Right renal pelvis (tissue), 4 donors: ENCODE measurements at regions not wholly inside any gene's neighbourhood (a gene's known extent, or its start where the extent isn't known, plus 50 kb on each side); places are given as distances from the start of the nearest gene placed in this dataset.
"Not testable (repeated sequence)": the region's sequence is repeated elsewhere in the genome, so short reads cannot be mapped to it uniquely, and the experiment has no call there.

ENCODE experiments used
- DNase-seq, 4 donors: peaks; one replicate each; pipeline ENCODE4 v3.0.0-alpha.2; 2013; ENCODE audit warnings: low read depth in 4 of 4, low spot score in 3 of 4, missing footprints in 1 of 4

DNA sequence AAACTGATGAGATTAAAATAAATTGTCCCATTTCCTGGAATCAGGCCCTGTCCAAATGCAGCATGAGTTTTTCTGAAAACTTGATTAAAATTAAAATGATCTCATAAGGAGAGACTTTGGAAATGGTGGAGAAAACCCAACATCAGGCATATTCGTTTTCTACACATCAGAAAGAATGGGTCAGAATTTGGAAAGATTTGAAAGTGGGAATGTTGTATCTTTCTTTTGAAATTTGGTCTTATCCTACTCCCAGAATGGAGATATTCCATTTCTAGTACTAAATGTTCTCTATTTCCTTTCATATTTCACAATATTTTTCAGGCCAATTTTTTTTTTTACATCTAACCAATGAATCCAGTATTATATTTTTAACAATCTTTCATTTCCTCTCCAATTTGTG is 223.9 kb upstream of the RXFP2 start:
- DNase-seq: no peak

DNA sequence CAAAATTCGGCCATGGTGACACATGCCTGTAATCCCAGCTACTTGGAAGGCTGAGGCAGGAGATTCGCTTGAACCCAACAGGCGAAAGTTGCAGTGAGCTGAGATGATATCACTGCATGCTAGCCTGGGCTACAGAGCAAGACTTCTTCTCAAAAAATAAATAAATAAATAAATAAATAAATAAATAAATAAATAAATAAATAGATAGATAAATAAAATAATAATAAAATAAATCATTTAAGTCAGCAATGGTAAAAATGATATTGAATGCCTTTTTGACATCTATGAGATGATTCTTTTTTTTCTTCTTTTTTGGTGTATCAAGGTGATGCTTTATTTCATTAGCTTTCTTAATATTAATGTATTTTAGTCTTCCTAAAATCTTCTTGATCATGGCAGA is 221.7 kb upstream of the RXFP2 start:
- no peak for DNase-seq

DNA sequence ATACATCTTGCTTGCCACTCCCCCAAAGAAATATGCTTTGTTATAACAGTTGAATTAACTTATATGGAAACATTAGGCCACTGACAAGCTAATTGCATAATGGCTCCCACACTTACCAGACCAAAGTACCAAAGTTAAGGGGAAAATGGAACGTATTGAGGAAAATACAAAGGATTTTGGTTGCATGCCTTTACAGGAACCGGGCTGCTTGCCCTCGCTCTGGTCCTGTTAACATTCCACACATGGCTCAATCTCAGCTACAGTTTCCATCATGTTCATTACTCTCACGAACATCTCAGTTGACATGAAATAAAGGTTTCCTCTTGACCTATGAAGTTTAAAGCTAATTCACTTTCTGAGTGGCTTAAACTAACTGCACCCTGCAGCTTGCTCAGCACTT is 220.7 kb upstream of the RXFP2 start:
- no peak for DNase-seq

DNA sequence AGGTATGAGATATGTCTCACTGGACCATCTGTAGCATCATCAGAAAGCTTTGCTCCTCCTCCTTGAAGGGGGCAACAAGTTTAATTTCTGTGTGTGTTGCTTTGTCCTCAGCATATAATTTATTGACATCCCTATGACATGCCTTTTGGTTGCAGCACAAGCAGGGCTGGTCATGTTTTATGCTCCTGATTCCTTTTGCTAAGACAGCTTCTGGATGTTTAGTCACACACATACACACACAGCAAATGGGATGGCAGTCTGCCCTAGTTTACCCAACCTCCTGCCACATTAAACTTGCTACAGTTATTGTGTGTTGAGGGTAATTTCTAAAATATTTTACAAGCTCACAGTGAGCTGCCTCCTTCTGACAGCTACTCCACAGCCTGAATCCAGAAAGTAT is 217.9 kb upstream of the RXFP2 start:
- DNase-seq: no peak

DNA sequence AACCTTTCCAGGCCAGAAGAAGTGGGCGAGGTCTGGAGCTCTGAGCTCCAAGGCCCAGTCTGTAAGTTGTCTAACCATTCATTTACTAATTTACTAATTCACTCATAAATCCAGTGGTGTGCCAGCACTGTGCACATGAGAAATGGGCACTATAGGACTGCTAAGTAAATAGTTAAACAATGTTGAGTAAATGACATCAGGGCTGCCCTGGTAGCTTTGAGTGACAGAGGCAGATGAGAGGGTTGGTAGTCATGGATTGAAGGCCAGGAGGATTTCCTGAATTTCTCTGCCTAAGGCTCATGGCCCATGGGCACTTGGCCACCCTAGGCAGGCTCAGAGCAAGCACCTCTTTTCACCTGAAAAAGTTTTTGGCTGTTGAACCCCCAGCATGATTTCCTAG is 216.9 kb upstream of the RXFP2 start:
- no peak for DNase-seq

DNA sequence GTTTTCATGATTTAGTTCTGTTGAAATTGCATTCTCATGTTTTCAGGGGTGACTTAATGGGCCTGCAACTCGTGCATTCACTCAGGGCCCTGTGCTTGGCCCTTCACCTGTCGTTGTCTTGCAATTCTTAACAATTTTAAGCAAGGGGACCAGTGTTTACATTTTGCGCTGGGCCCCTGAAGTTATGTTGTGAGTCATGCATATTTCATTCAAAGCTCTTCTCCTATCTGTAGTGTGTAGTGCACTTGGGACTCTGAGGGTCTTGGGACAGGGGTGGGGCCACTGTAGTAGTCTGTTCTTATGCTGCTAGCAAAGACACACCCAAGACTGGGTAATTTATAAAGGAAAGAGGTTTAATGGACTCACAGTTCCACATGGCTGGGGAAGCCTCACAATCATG is 211.2 kb upstream of the RXFP2 start:
- no peak for DNase-seq

DNA sequence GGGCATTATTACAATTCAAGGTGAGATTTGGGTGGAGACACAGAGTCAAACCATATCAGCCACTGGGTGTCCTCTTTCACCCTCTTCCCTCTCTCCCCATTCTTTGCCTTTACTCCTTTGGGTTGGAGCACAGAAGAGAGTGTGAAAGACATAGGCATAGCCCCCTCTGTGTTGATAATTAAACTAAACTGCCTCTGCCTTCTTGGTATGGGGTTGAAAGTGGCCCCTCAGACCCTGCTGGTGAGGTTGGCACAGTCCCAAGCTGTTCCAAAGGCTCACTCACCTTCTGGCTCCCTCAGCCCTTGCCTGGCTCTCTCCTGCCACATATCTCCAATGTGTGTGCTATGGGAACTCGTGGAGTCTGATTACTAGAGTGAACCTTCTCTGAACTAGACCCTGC is 210.6 kb upstream of the RXFP2 start:
- no peak for DNase-seq

DNA sequence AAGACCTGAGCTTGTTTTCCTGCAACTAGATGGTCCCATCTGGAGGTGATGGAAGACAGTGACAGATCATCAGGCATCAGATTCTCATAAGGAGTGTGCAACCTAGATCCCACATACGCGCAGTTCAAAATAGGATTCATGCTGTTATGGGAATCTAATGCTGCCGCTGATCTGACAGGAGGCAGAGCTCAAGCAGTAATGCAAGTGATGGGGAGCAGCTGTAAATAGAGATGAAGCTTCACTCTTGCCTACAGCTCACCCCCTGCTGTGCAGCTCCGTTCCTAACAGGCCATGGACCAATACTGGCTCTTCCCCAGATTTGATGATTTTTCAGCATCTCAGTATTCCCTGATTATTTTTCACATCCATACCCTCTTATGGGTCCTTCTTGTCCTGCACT is 208.4 kb upstream of the RXFP2 start:
- DNase-seq: no peak

DNA sequence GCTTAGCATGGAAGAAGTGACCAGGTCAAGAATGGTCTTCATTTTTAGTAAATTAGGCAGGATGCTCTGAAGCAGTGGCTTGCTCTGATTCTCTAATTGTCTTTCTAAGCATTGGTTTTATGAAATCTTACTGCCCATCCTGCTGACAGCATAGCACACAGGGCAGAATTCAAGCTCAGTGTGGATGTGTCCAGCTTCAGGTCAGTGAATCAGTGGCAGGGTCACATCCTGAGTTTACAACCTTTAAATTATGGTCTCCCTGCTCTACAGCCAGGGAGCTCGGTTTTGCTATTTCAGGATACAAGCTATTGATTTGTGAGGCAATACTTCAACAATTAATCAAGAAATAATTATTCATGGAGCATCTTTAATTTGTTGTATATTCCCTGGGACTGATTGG is 202.3 kb upstream of the RXFP2 start:
- no peak for DNase-seq

DNA sequence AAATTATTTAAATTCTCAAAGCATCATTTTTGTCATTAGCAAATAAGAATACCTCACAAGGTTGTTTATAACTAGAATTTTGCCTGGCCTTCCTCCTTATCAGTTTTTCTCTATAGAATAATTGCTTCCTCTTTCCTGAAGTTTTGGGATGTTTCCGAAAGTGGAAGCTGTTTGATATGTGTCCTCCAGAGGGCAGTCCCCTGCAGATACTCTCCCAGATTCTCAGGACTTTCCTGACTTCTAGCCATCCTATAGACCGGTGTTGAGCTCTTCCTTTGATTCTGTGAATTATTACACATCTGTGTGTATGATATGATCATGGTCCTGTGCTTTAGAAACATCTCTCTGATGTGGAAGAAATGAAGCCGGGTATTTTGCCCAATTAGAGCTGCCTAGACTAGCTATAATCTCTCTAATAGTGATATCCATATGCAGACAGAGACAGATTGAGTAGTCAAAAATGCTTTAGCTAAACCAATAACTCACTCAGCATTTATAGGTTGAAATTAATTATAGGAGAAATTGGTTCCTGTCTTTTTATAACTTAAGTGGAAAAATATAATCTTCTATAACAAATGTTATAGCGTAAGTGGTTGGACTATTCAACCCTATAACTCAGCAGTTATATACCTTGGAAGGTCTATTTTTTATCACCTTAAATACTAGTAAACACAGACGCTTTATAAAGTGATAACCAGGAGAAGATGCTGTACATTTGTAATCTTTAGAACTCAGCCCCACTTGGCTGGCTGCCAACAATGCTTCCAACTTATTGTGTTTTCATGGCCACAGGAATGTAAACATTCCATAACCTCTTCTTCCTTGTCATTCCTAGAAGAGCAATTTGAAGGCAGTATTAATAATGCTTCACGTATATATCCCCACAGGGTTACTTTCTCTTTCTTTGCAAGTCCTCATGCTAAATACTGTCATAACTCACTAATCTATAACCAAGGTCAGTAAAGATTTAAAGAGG is 201.0 kb upstream of the RXFP2 start:
- no peak for DNase-seq

DNA sequence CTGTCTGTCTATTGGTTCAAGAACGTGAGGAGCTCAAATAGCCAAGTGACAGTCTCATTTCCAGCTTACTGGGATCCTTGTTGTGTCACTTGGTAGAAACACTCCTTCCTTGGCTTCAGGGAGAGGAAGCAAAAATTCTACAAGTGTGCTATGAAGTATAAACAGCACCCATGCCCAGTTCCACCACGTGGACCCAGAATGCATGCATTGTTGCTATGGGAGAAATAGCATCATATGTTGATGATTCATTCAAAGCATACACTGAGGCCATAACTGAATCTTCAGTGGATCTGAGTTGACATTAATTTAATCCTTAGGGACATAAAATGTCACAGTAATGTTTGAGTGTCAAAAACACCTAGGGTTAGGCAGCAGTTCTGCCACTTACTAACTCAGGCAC is 199.0 kb upstream of the RXFP2 start:
- DNase-seq: no peak

DNA sequence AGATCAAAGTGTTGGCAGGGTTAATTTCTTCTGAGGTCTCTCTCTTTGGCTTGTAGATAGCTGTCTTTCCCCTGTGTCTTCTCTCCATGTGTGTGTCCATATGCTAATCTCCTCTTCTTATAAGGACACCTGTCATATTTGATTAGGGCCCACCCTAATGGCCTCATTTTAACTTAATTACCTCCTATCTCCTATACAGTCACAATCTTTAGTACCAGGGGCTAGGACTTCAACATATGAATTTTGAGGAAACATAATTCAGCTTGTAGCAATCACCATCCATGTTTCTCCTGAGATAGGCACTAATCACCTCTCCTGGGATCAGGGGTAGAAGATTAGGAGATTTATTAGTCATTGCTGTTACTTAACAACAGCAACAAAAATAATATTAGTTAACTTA is 196.1 kb upstream of the RXFP2 start:
- DNase-seq: no peak

DNA sequence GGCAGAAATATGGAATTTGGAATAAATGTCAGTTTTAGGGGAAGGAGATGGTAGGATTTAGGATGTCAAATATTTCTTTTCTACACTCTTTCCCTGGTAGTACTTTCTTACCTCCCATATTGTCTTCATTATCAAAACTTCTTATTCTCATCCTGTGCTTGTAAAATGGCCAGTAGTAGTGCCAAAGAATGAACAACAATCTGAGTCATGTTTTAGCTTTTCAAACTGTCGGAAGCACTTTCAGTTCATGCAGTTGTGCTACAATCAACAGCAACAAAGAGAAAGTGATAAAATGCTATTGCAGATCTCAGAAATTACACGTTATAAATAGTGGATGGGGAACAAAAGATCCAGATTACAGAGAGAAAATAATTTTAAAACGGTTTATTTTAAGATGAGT is 193.7 kb upstream of the RXFP2 start:
- no peak for DNase-seq

DNA sequence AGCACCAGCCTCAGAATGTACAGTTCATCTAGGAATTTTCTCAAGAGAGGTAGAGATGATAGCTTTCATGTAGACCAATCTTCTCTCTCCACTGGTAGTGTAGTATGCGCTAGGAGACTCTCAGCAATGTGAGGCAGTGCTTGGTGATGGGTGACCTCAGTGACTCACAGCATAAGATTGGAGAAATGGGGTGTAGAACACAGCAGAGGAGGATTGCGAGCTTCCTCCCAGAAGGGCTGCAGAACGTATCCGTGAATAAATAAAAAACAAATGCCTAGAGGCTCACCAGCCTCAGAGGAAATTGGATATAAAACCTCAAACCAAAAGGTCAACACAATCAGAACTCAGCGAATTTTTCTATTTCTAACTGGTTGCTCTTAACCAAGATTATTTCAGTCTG is 182.9 kb upstream of the RXFP2 start:
- no peak for DNase-seq

DNA sequence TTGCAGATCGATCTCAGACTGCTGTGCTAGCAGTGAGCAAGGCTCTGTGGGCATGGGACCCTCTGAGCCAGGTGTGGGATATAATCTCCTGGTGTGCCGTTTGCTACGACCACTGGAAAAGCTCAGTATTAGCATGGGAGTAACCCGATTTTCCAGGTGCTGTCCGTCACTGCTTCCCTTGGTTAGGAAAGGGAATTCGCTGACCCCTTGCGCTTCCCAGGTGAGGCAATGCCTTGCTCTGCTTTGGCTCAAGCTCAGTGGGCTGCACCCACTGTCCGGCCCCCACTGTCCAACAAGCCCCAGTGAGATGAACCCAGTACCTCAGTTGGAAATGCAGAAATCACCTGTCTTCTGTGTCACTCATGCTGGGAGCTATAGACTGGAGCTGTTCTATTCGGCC is 155.1 kb upstream of the RXFP2 start:
- not testable (repeated sequence) for DNase-seq

DNA sequence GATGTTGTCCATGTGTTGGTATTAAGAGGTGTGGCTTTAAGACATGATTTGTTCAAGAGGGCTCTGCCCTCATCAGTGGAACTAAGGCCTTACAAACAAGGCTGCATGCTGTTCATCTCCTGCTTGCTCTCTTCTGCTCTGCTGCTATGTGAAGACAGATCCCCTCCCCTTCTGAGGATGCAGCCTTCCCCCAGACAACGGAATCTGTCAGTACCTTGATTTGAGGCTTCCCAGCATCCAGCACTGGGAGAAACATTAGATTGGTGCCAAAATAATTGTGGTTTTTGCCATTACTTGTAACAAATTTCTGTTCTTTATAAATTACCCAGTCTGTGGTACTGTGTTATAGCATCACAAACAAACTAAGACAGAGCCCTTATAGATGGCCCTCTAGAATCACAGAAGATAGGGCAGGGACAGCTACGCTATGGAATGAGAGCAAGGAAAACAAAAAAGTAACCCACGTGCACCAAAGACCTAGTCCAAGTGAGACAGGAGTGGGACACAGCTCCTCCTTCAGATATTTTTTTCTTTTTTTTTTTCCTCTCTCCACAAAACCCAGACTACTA is 151.5 kb upstream of the RXFP2 start:
- no peak for DNase-seq

DNA sequence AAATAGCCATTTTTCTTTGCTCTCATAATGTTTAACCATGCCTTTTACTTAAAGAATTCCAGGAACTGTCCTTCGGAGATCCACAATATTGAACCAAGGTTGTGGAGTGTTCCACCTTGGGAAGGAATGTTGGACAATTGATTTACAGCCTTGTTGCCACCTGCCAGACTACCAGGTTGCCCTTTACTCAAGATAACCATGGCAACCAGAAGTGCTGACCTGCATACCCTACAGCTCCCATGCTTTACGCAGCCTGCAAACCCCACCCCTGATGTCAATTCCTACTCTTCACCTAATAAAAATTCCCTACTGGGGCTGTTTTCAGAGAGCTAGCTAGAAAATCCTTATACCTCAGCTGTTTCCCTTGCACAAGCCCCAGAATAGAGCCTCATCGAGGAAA is 151.0 kb upstream of the RXFP2 start:
- no peak for DNase-seq

DNA sequence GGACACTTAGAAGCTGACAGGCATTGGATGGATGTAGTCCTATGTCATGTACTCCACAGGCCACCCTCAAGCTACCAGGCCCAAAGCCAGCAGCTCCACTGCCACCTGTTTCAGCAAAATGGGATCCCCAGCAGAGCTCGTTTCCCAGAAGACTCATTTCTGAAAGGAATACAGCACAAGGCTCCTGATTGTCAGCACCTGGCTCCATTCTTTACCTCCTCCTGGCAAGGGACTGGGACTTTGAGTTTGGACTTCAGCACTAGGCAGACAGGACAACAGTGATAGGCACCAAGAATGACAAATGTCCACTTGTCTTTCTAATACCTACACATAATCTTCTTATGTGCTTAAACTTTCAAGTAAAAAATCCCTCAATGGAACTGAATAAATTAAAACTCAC is 150.4 kb upstream of the RXFP2 start:
- DNase-seq: no peak

DNA sequence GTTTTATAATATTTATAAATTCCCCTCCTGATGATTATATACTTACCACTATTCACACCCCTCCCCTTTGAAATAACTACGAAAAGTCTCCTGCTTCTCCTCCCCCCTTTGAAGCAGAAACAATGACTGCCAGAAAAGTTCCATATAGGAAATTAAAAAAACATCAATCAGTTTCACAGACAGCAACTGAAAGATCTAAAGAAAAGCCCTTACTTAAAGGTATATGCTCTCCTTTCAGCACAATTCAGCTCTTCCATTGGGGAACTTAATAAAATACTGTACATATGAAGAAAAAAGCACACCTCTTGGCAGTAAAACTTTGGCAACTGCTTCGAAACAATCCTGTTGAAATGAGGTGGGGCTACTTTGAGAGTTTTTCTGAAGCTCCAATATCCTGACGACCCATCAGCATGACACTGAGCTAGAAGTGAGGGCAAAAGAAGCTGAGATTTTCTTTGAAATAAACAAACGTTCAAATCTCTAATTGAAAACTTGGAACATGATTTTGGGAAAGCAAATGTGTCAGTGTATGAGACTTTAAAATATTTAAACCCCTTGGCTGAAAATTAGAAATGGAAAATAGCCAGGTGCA is 147.6 kb upstream of the RXFP2 start:
- no peak for DNase-seq

DNA sequence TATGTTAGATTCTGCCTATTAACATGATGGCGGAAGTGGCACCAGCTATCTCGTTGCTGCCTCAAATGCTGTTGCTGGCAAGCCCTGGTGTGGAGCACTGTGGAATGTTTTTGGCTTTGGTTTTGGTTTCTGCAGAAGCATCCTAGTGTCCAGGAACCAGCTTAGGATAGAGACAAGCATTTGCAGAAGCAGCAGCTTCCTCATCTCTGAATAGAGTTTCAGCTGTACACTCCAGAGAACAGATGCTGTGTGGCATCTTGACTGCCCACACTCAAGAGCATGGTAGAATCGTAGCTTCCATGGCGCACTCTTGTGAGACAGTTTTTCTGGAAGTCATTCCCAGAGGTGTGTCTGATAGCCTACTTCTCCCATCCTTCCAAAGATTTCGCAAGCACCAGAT is 145.3 kb upstream of the RXFP2 start:
- DNase-seq: no peak

DNA sequence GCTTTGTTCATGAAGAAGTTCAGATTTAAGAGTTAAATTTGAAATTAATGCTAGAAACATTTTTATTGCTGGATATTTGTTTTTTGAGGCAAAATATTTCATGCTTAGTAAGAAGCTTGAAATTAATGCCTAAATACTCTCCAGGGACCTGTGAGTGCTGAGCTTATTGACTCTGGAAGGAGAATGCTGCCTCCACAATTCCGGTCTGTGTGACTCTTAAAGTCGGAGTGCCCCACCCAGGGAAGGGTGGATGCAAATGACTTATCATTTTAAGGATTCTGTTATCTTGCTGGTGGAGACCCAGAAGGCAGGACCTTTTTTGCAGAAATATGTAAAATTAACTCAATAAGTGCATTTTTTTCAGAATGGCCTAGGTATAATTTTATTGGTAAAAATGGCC is 143.8 kb upstream of the RXFP2 start:
- no peak for DNase-seq

DNA sequence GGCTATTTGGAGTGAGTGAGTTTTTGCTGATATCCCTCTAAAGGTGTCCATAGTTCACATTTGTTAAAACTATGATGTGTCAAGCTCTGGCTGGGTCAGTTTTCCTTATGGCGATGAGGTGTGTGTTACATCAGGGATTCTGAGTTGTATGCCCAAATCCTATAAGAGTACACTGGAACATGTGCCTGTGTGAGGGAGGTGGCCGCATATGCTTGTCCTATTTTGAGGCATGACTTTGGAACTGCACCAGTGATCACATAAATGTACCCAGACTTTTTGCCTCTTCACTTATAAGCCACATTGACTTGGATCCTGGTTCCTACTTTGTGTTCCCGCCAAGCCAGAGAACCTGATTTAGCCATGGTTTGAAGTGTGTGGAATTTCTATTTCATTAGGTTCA is 140.3 kb upstream of the RXFP2 start:
- no peak for DNase-seq
